Common myeloid progenitor, CD34-positive (primary cell): ENCODE measurements at regions not wholly inside any gene's neighbourhood (a gene's known extent, or its start where the extent isn't known, plus 50 kb on each side); places are given as distances from the start of the nearest gene placed in this dataset.

Experiments
- CTCF ChIA-PET: fragments of 350-600 bp; sonication (Branson Sonifier 250); formaldehyde crosslinking; loops from one replicate; lab custom pipeline; 2021; ENCODE audit warnings: antibody characterized with exemption; lab: Charles Lee
- POLR2A ChIA-PET: fragments of 350-600 bp; sonication (Branson Sonifier 250); formaldehyde crosslinking; loops from one replicate; lab custom pipeline; 2021; ENCODE audit warnings: antibody characterized with exemption; lab: Charles Lee
- DNase-seq, 3 donors: peaks; one replicate each; pipeline versions ENCODE4 v3.0.0 to v3.0.0-alpha.2; 2013
- H3K27ac ChIP-seq, 2 experiments: 1 replicate in 1 of 2; 2 replicates in 1 of 2; pipeline ENCODE4 v1.7.0; 2013; ENCODE audit warnings: inconsistent platforms in 2 of 2, low read length in 2 of 2, mild to moderate bottlenecking in 2 of 2, low read depth in 1 of 2, moderate library complexity in 1 of 2; ENCODE audit not compliant: severe bottlenecking in 2 of 2, insufficient read depth in 1 of 2, poor library complexity in 1 of 2
- H3K27me3 ChIP-seq, 5 experiments: replicated peaks in 2 of 5; 1 replicate in 3 of 5; 2 replicates in 2 of 5; pipeline versions ENCODE4 v1.6.1 to v1.7.0; 2013; ENCODE audit warnings: low read length in 4 of 5, mild to moderate bottlenecking in 2 of 5, moderate library complexity in 2 of 5, inconsistent platforms in 1 of 5; ENCODE audit not compliant: insufficient read depth in 5 of 5, control insufficient read depth in 4 of 5
- H3K36me3 ChIP-seq, 4 experiments: 1 replicate in 2 of 4; 2 replicates in 2 of 4; pipeline versions ENCODE4 v1.6.1 to v1.7.0; 2013; ENCODE audit warnings: low read length in 3 of 4, control low read depth in 1 of 4, mild to moderate bottlenecking in 1 of 4; ENCODE audit not compliant: control insufficient read depth in 4 of 4, insufficient read depth in 4 of 4
- H3K4me1 ChIP-seq, 4 experiments: 1 replicate in 3 of 4; 2 replicates in 1 of 4; pipeline versions ENCODE4 v1.6.1 to v1.7.1; 2013; ENCODE audit warnings: low read length in 3 of 4, mild to moderate bottlenecking in 3 of 4, control low read depth in 1 of 4, inconsistent platforms in 1 of 4, moderate library complexity in 1 of 4; ENCODE audit not compliant: control insufficient read depth in 4 of 4, insufficient read depth in 4 of 4; ENCODE audit errors: control extremely low read depth in 1 of 4
- H3K4me3 ChIP-seq, 7 experiments: 1 replicate in 4 of 7; 2 replicates in 3 of 7; pipeline versions ENCODE4 v1.5.1 to v1.7.0; 2013; ENCODE audit warnings: mild to moderate bottlenecking in 7 of 7, low read length in 6 of 7, moderate library complexity in 6 of 7, inconsistent platforms in 2 of 7, low read depth in 2 of 7, control low read depth in 1 of 7; ENCODE audit not compliant: insufficient read depth in 4 of 7, control insufficient read depth in 1 of 7; ENCODE audit errors: extremely low read depth in 1 of 7
- H3K9me3 ChIP-seq, 5 experiments: 1 replicate in 4 of 5; 2 replicates in 1 of 5; pipeline versions ENCODE4 v1.6.1 to v1.7.1; 2013; ENCODE audit warnings: low read length in 4 of 5, mild to moderate bottlenecking in 2 of 5, inconsistent platforms in 1 of 5, low read depth in 1 of 5, moderate library complexity in 1 of 5; ENCODE audit not compliant: control insufficient read depth in 4 of 5, insufficient read depth in 2 of 5; ENCODE audit errors: control extremely low read depth in 1 of 5
- WGBS: methylation state at CpG from one replicate; pipeline ENCODE4 v1.1.5; 2013; ENCODE audit not compliant: insufficient coverage; 5-methylcytosine and 5-hydroxymethylcytosine counted together

DNA sequence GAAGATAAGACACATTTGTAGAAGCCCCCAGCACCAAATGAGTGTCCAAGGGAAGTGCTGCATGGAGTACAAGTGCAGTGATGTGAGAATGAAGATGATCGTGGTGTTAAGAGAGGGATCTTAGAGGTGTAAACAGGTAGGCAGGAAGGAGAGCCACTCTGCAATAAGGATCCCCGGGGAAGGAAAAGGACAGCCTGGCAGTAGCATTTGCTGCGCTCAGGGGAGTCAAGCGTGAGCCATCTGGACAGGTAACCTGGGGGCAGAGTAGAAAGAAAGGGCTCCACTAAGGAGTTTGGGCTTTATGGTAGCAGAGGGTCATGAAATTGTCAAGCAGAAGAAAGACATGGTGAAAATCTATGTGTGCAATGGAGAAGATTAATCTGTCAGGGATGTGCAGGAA, 587.2 kb downstream of the BUD13 start:
- CTCF ChIA-PET: no interaction called here
- no peaks in the 10 kb centered on the region for H3K36me3 ChIP-seq
- no peak overlapping the region for H3K4me3 ChIP-seq
- WGBS: 100% methylated on average over 3 of the region's 4 CpGs
- peaks cover 0 to 26% (median 4%) of the 10 kb centered on the region in 5 experiments for H3K27me3 ChIP-seq
- POLR2A ChIA-PET: no interaction called here
- no peak for DNase-seq
- no peak overlapping the region for H3K27ac ChIP-seq
- H3K4me1 ChIP-seq: no peaks in the 10 kb centered on the region
- no peaks in the 10 kb centered on the region for H3K9me3 ChIP-seq

DNA sequence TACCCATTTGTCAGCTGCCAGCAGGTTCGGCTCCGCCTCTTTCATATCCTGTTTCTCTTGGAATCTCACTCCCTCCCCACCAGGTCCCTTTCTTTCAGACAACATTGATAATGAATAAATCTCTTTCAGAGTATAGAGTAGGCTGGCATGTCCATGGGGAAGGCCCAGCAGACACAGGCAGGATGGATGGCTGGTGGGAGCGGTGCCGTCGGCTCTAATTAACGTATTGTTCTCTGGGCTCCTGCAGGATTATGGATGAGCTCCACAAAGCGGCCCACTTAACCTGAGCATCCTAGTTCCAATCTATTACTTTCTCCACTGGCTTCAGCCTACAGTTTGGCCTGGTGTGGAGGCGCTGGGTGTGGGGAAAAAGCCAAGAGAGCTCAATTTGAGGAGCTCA, 588.0 kb downstream of the BUD13 start:
- 95% methylated on average over 5 of the region's 8 CpGs for WGBS
- no peak overlapping the region for H3K4me3 ChIP-seq
- H3K36me3 ChIP-seq: no peaks in the 10 kb centered on the region
- POLR2A ChIA-PET: no interaction called here
- H3K9me3 ChIP-seq: no peaks in the 10 kb centered on the region
- no peak overlapping the region for H3K27ac ChIP-seq
- no peaks in the 10 kb centered on the region for H3K4me1 ChIP-seq
- peaks cover 0 to 20% (median 2%) of the 10 kb centered on the region in 5 experiments for H3K27me3 ChIP-seq
- CTCF ChIA-PET: no interaction called here
- DNase-seq: no peak

GRCh38 chr11:116182356-116182966, 590.3 kb downstream of the BUD13 start:
- Histone ChIP-seq H3K27me3 (peaks cover 0 to 4% (median 0%) of the 10 kb centered on the region in 5 experiments), H3K9me3 (no peaks in the 10 kb centered on the region), H3K4me3 (no peak overlapping the region), H3K4me1 (no peaks in the 10 kb centered on the region), H3K36me3 (no peaks in the 10 kb centered on the region), H3K27ac (no peak overlapping the region)
- WGBS: 84% methylated on average over 5 of the region's 7 CpGs
- ChIA-PET POLR2A (no interaction called here), CTCF (no interaction called here)
- no peak for DNase-seq

DNA sequence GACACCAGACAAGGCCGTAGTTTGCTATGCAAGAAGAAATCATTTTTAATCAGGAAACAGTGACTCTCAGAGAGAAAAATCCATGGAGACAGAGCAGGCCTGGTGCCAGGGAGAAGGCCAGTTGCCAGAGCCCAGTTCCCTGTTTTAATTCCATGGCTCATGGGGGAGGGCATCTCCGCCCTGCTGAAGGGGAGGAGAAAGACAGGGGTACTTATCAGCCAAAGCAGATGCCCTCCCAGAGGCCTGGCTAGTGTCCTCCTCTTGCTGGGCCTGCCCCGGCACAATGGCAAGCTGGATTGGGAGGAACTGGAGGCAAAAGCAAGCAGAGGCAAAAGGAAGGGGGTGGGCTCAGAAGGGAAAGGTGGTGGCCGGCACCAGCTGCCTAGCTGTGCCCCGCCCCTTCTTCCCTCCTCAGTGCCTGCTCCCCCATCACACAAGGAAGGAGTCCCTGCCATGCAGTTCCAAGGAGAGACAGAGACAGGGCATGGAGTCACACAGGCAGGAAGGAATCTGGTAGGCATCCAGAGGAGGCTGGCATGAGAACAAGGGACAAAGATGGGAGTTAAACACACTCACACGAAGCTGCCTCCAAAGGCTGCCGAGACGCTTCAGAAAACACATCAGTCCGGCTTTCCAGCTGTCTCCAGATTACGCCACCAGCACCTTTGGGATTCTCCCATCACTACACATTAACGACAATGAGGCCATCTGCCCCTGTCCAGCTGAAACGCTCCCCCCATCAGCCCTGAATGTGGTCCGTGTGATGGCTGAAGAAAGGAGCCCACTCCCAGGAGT, 591.8 kb downstream of the BUD13 start:
- ChIA-PET POLR2A (no interaction called here), CTCF (no interaction called here)
- H3K4me3 ChIP-seq: no peak overlapping the region
- no peaks in the 10 kb centered on the region for H3K9me3 ChIP-seq
- WGBS: 82% methylated on average over 10 of the region's 13 CpGs
- no peak overlapping the region for H3K27ac ChIP-seq
- H3K27me3 ChIP-seq: peaks cover 0 to 11% (median 2%) of the 10 kb centered on the region in 5 experiments
- DNase-seq: no peak
- no peaks in the 10 kb centered on the region for H3K4me1 ChIP-seq
- H3K36me3 ChIP-seq: no peaks in the 10 kb centered on the region

DNA sequence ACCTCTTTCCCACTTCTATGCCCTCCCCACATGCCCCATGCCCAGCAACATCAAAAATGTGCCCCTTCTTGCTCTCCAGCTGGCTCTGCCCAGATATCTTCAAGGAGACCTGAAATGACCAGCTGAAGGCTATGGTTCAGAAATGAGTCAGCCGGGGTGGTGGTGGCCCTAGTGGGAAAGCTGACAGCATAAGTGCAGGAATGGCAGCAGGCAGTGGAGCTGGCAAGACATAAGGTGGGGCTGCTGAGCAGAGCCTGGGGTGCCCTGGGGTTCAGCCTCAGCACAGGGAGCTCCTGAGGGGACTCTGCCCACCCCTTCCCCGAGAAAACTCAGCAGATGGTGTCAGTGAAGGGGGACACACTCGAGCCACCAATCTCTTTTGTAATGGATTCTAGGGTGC, 593.4 kb downstream of the BUD13 start:
- Histone ChIP-seq H3K27me3 (peaks cover 0 to 24% (median 4%) of the 10 kb centered on the region in 5 experiments), H3K36me3 (no peaks in the 10 kb centered on the region), H3K27ac (no peak overlapping the region), H3K9me3 (no peaks in the 10 kb centered on the region), H3K4me3 (no peak overlapping the region), H3K4me1 (no peaks in the 10 kb centered on the region)
- POLR2A ChIA-PET: no interaction called here
- CTCF ChIA-PET: no interaction called here
- 95% methylated on average over 3 of the region's 3 CpGs for WGBS
- no peak for DNase-seq

DNA sequence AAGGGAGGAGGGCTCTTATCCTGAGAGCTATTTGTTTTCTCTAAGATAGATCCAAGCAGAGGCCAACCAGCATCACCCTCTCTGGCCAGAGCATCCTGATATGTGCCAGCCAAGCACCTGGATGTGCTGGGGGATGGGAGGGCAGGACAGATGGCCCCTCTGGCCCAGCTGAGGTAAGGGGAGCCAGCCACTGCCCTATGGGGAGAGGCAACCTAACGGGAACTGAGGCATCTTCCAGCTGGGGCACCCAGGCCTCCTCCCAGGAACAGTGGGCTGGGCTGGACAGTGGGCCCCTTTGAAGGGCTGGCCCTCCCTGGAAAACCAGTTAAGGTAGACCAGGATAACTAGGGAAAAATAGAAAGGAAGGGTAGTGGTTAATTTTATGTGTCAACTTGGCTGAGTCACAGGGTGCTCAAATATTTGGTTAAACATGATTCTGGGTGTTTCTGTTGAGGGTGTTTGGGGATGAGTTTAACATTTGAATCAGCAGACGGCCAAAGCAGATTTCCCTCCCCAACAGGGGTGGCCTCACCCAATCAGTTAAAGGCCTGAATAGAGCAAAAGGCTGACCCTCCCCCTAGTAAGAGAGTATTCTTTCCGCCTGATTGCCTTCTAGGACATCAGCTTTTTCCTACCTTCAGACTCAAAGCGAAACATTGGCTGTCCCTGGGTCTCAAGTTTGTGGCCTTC, 595.1 kb downstream of the BUD13 start:
- POLR2A ChIA-PET: no interaction called here
- Histone ChIP-seq H3K4me1 (no peaks in the 10 kb centered on the region), H3K27ac (no peak overlapping the region), H3K27me3 (peaks cover 0 to 33% (median 5%) of the 10 kb centered on the region in 5 experiments), H3K9me3 (no peaks in the 10 kb centered on the region), H3K4me3 (no peak overlapping the region), H3K36me3 (no peaks in the 10 kb centered on the region)
- DNase-seq: no peak
- WGBS: 88% methylated on average over 4 of the region's 4 CpGs
- CTCF ChIA-PET: no interaction called here

DNA sequence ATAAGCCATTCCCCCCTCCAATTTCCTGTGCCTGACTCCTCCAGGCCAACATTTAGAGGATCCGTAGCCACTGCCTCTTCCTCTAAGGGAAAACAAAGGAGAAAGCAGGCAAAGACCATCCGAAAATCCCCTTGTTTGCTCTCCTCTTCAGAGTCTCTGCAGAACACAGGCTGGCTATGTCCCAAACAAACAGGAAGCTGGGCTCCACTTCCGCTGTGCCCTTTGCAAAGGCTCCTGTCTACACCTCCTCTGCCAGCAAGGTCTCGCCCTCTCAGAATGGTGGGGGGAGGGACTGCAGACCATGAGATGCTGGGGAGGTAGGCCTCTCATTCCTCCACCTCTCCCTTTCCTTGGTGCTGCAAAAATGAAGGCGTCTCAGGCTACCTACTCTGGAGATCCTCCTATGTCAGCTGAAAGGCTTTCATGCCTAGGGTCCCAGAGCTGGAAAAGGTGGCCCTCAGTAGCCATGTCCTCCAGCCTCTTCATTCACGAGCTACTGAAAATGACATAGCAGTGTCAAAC, 596.2 kb downstream of the BUD13 start:
- no peak for DNase-seq
- Histone ChIP-seq H3K4me1 (no peaks in the 10 kb centered on the region), H3K27ac (no peak overlapping the region), H3K4me3 (no peak overlapping the region), H3K36me3 (no peaks in the 10 kb centered on the region), H3K9me3 (no peaks in the 10 kb centered on the region), H3K27me3 (peaks cover 0 to 37% (median 5%) of the 10 kb centered on the region in 5 experiments)
- WGBS: 86% methylated on average over 4 of the region's 6 CpGs
- POLR2A ChIA-PET: no interaction called here
- CTCF ChIA-PET: no interaction called here
